Natural killer cell (primary cell): ENCODE measurements at regions not wholly inside any gene's neighbourhood (a gene's known extent, or its start where the extent isn't known, plus 50 kb on each side); places are given as distances from the start of the nearest gene placed in this dataset.

Experiments
- ATAC-seq, 3 donors: fragments of 150-1000 bp in 2 of 3; fragments of 200-7000 bp in 1 of 3; cut with Tn5 transposase; 1 replicate in 1 of 3; 2 replicates in 2 of 3; pipeline ENCODE4 v1.10.0; 2021; ENCODE audit warnings: mild to moderate bottlenecking in 2 of 3, moderate library complexity in 2 of 3
- DNase-seq, 2 donors: peaks; one replicate each; pipeline versions ENCODE4 v3.0.0 to v3.0.0-alpha.2; 2013 to 2021; ENCODE audit warnings: mixed read lengths in 1 of 2
- H3K27ac ChIP-seq: one replicate; pipeline ENCODE4 v1.5.1; 2013; ENCODE audit warnings: mild to moderate bottlenecking, low read length
- H3K27me3 ChIP-seq: one replicate; pipeline ENCODE4 v1.6.1; 2013; ENCODE audit warnings: low read length; ENCODE audit not compliant: control insufficient read depth, insufficient read depth
- H3K36me3 ChIP-seq: one replicate; pipeline ENCODE4 v1.6.1; 2013; ENCODE audit warnings: low read length; ENCODE audit not compliant: control insufficient read depth, insufficient read depth
- H3K4me1 ChIP-seq: one replicate; pipeline ENCODE4 v1.6.1; 2013; ENCODE audit warnings: low read length; ENCODE audit not compliant: control insufficient read depth, insufficient read depth
- H3K4me3 ChIP-seq: one replicate; pipeline ENCODE4 v1.5.1; 2013; ENCODE audit warnings: low read length
- H3K9me3 ChIP-seq: one replicate; pipeline ENCODE4 v1.6.1; 2013; ENCODE audit warnings: low read length; ENCODE audit not compliant: control insufficient read depth, insufficient read depth
- H3K27ac Mint-ChIP-seq, 2 donors: one replicate each; pipeline ENCODE4 v1.8.0; 2022; ENCODE audit warnings: mild to moderate bottlenecking in 2 of 2, mixed read lengths in 2 of 2, moderate library complexity in 1 of 2
- H3K27me3 Mint-ChIP-seq, 2 donors: one replicate each; pipeline ENCODE4 v1.8.0; 2022; ENCODE audit warnings: low read depth in 2 of 2, mixed read lengths in 2 of 2
- H3K36me3 Mint-ChIP-seq: one replicate; pipeline ENCODE4 v1.8.0; 2022; ENCODE audit warnings: mixed read lengths
- H3K4me1 Mint-ChIP-seq, 2 donors: one replicate each; pipeline ENCODE4 v1.8.0; 2022; ENCODE audit warnings: mixed read lengths in 2 of 2
- H3K4me3 Mint-ChIP-seq: one replicate; pipeline ENCODE4 v1.8.0; 2022; ENCODE audit warnings: mild to moderate bottlenecking, moderate library complexity, mixed read lengths
- H3K9me3 Mint-ChIP-seq, 2 donors: one replicate each; pipeline ENCODE4 v1.8.0; 2022; ENCODE audit warnings: mixed read lengths in 2 of 2
- WGBS: methylation state at CpG from one replicate; pipeline ENCODE4 v1.1.7; 2013; ENCODE audit warnings: missing lambda C conversion rate; ENCODE audit not compliant: insufficient coverage; 5-methylcytosine and 5-hydroxymethylcytosine counted together
- intact Hi-C: fragments of 100-400 bp; cut with micrococcal nuclease; formaldehyde crosslinking; loops from one replicate; pipeline ENCODE4 v1.14.2; 2022
- TF ChIP-seq, protein P1 (sequence below): fragments of 200-600 bp; IDR thresholded peaks from one replicate; pipeline ENCODE4 v1.8.0; 2022; ENCODE audit warnings: antibody characterized with exemption

DNA sequence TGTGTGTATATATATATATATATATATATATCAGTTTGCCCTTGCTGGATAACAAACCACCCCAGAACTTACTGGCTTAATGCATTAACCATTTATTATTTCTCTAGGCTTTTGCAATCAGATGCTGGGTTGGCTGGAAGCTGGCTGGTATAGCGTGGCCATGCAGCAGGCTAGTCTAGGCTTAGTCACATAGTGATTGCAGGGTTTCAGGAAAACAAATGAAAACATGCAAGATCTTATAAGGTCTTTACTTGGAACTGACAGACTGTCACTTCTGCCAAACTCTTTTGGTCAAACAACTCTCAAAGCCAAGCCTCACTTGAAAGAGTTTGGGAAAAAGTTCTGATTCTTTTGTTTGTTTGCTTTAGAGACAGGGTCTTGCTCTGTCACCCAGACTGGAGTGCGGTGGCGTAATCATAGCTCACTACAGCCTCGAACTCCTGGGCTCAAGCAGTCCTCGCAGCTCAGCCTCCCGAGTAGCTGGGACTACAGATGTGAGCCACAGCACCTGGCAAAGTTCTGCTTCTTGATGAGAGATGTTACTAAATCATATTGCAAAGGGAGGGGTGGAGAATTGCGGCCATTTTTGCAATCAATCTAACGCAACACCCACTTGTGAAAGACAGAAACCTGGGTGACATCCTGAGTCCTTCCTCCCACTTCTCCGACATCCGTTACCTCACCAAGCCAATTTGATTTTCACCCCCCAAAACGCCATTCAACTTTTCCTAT is 58.7 kb upstream of the SMOX start:
- Histone ChIP-seq H3K4me3 (no peak overlapping the region), H3K36me3 (no peaks in the 10 kb centered on the region), H3K27me3 (no peaks in the 10 kb centered on the region), H3K27ac (no peak overlapping the region), H3K9me3 (no peaks in the 10 kb centered on the region), H3K4me1 (peaks cover 14% of the 10 kb centered on the region)
- WGBS: 89% methylated on average over 11 of the region's 11 CpGs
- no peak overlapping the region for H3K4me3 Mint-ChIP-seq
- H3K9me3 Mint-ChIP-seq: no peaks in the 10 kb centered on the region
- DNase-seq: no peak
- no peak for ATAC-seq
- TF ChIP-seq, protein P1, sequence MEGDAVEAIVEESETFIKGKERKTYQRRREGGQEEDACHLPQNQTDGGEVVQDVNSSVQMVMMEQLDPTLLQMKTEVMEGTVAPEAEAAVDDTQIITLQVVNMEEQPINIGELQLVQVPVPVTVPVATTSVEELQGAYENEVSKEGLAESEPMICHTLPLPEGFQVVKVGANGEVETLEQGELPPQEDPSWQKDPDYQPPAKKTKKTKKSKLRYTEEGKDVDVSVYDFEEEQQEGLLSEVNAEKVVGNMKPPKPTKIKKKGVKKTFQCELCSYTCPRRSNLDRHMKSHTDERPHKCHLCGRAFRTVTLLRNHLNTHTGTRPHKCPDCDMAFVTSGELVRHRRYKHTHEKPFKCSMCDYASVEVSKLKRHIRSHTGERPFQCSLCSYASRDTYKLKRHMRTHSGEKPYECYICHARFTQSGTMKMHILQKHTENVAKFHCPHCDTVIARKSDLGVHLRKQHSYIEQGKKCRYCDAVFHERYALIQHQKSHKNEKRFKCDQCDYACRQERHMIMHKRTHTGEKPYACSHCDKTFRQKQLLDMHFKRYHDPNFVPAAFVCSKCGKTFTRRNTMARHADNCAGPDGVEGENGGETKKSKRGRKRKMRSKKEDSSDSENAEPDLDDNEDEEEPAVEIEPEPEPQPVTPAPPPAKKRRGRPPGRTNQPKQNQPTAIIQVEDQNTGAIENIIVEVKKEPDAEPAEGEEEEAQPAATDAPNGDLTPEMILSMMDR: no peak
- H3K36me3 Mint-ChIP-seq: no peaks in the 10 kb centered on the region
- intact Hi-C loops: loop anchor here (5.0 to 10.0 kb wide), 2 partner anchors 203 to 305 kb away; partner anchors contain the start of genes CENPB, PANK2 and SPEF1
- H3K4me1 Mint-ChIP-seq: peaks cover 3 to 8% of the 10 kb centered on the region in 2 donors
- H3K27me3 Mint-ChIP-seq: peaks cover 2 to 14% of the 10 kb centered on the region in 2 donors
- no peak overlapping the region for H3K27ac Mint-ChIP-seq

DNA sequence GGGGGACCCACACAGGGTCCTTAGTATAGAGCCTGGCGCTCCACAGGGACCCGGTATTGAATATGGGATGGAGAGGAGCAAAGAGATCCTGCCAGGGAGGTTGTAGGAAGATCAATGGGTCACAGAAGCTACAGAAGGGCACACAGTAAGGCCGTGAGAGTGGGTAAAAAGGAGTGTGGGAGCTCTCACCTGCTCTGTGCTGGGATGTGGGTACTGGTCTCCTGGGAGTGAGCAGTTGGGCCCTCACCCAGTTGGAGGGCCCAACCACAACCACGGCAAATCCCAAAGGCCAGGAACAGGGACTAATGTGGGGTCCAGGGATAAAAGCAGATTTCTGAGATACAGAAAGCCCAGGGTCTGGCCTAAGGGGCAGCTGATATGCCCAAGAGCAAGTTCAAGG is 59.9 kb upstream of the SMOX start:
- intact Hi-C loops: loop anchor here (5.0 to 10.0 kb wide), 2 partner anchors 201 to 304 kb away; partner anchors contain the start of genes CENPB, PANK2 and SPEF1
- H3K27ac ChIP-seq: no peak overlapping the region

DNA sequence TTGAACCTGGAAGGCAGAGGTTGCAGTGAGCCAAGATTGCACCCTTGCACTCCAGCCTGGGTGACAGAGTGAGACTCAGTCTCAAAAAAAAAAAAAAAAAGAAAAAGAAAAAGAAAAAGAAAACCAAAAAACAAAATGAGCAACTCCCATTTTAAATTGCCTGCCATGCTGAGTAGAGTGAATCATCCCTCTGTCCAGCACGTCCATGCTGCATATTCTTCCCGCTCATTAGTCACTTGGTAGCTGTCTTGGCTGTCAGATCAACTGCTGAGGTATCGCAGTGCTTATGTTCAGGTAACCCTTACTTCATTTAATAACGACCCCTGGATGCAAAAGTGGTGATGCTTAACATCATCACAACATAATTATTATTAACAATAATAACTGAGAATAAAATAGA is 60.7 kb upstream of the SMOX start:
- H3K9me3 Mint-ChIP-seq: no peaks in the 10 kb centered on the region
- peaks cover 11 to 13% of the 10 kb centered on the region in 2 donors for H3K27me3 Mint-ChIP-seq
- no peak overlapping the region for H3K4me3 ChIP-seq
- peaks cover 27% of the 10 kb centered on the region for H3K4me1 ChIP-seq
- H3K27ac ChIP-seq: no peak overlapping the region
- no peaks in the 10 kb centered on the region for H3K27me3 ChIP-seq
- intact Hi-C loops: loop anchor here (5.0 to 10.0 kb wide), 2 partner anchors 201 to 303 kb away; partner anchors contain the start of genes CENPB, PANK2 and SPEF1
- ATAC-seq: no peak
- DNase-seq: no peak
- H3K9me3 ChIP-seq: no peaks in the 10 kb centered on the region
- no peak overlapping the region for H3K27ac Mint-ChIP-seq
- no peak overlapping the region for H3K4me3 Mint-ChIP-seq
- 97% methylated on average over 3 of the region's 4 CpGs for WGBS
- TF ChIP-seq, protein P1: no peak
- no peaks in the 10 kb centered on the region for H3K36me3 ChIP-seq
- no peaks in the 10 kb centered on the region for H3K36me3 Mint-ChIP-seq
- H3K4me1 Mint-ChIP-seq: peaks cover 18 to 20% of the 10 kb centered on the region in 2 donors

More for the DNA sequence above, 59.9 kb upstream of the SMOX start:
- no peak overlapping the region for H3K4me3 ChIP-seq
- H3K36me3 Mint-ChIP-seq: no peaks in the 10 kb centered on the region
- H3K27me3 Mint-ChIP-seq: peaks cover 7 to 12% of the 10 kb centered on the region in 2 donors
- H3K27ac Mint-ChIP-seq: no peak overlapping the region
- no peaks in the 10 kb centered on the region for H3K9me3 Mint-ChIP-seq
- H3K4me3 Mint-ChIP-seq: no peak overlapping the region
- ATAC-seq: no peak
- peaks cover 19% of the 10 kb centered on the region for H3K4me1 ChIP-seq
- 89% methylated on average over 4 of the region's 4 CpGs for WGBS
- H3K9me3 ChIP-seq: no peaks in the 10 kb centered on the region
- no peaks in the 10 kb centered on the region for H3K36me3 ChIP-seq
- H3K4me1 Mint-ChIP-seq: peaks cover 13 to 15% of the 10 kb centered on the region in 2 donors
- TF ChIP-seq, protein P1: no peak
- H3K27me3 ChIP-seq: no peaks in the 10 kb centered on the region
- DNase-seq: no peak
